IgD-negative memory B cell (primary cell): ENCODE measurements at regions not wholly inside any gene's neighbourhood (a gene's known extent, or its start where the extent isn't known, plus 50 kb on each side); places are given as distances from the start of the nearest gene placed in this dataset.

ENCODE experiments used
- H3K27ac Mint-ChIP-seq, 3 donors: one replicate each; pipeline ENCODE4 v1.8.0; 2020 to 2022; ENCODE audit warnings: mild to moderate bottlenecking in 3 of 3, mixed read lengths in 3 of 3, moderate library complexity in 1 of 3
- H3K27me3 Mint-ChIP-seq: one replicate; pipeline ENCODE4 v1.8.0; 2021; ENCODE audit warnings: mixed read lengths
- H3K36me3 Mint-ChIP-seq: one replicate; pipeline ENCODE4 v1.8.0; 2020; ENCODE audit warnings: mild to moderate bottlenecking, mixed read lengths
- H3K4me1 Mint-ChIP-seq, 3 donors: one replicate each; pipeline ENCODE4 v1.8.0; 2020 to 2022; ENCODE audit warnings: mixed read lengths in 3 of 3, mild to moderate bottlenecking in 1 of 3
- H3K4me3 Mint-ChIP-seq, 4 donors: one replicate each; pipeline ENCODE4 v1.8.0; 2020 to 2022; ENCODE audit warnings: mild to moderate bottlenecking in 4 of 4, mixed read lengths in 4 of 4, moderate library complexity in 3 of 4
- H3K9me3 Mint-ChIP-seq, 3 donors: one replicate each; pipeline ENCODE4 v1.8.0; 2020 to 2021; ENCODE audit warnings: mixed read lengths in 3 of 3, mild to moderate bottlenecking in 1 of 3

GRCh38 chr1:88056881-88057280 lies 627.2 kb upstream of the PKN2 start:
- peaks cover 0 to 6% (median 0%) of the 10 kb centered on the region in 3 donors for H3K4me1 Mint-ChIP-seq
- H3K27me3 Mint-ChIP-seq = peaks cover 2% of the 10 kb centered on the region
- H3K4me3 Mint-ChIP-seq = no peak overlapping the region
- no peaks in the 10 kb centered on the region for H3K36me3 Mint-ChIP-seq
- H3K27ac Mint-ChIP-seq = no peak overlapping the region
- H3K9me3 Mint-ChIP-seq = no peaks in the 10 kb centered on the region

- no peaks in the 10 kb centered on the region for H3K36me3 Mint-ChIP-seq
- peaks cover 2% of the 10 kb centered on the region for H3K27me3 Mint-ChIP-seq
- H3K9me3 Mint-ChIP-seq = no peaks in the 10 kb centered on the region
- no peak overlapping the region for H3K27ac Mint-ChIP-seq
- peaks cover 0 to 3% (median 0%) of the 10 kb centered on the region in 3 donors for H3K4me1 Mint-ChIP-seq
- no peak overlapping the region for H3K4me3 Mint-ChIP-seq
These were observed 625.9 kb upstream of the PKN2 start for GRCh38 chr1:88058205-88058604.

GRCh38 chr1:88060112-88060673 lies 623.9 kb upstream of the PKN2 start:
- Mint-ChIP-seq H3K27me3 (no peaks in the 10 kb centered on the region), H3K4me1 (peaks cover 0 to 3% (median 0%) of the 10 kb centered on the region in 3 donors), H3K36me3 (no peaks in the 10 kb centered on the region), H3K9me3 (no peaks in the 10 kb centered on the region), H3K4me3 (no peak overlapping the region), H3K27ac (peak overlapping the region in 1 of 3 donors; percentile 6)

- Mint-ChIP-seq H3K27me3 (no peaks in the 10 kb centered on the region), H3K9me3 (no peaks in the 10 kb centered on the region), H3K4me1 (peaks cover 0 to 3% (median 0%) of the 10 kb centered on the region in 3 donors), H3K27ac (peak overlapping the region in 1 of 3 donors; percentile 6), H3K36me3 (no peaks in the 10 kb centered on the region), H3K4me3 (no peak overlapping the region)
These were observed 623.2 kb upstream of the PKN2 start for GRCh38 chr1:88060750-88061491.

- H3K36me3 Mint-ChIP-seq = no peaks in the 10 kb centered on the region
- no peaks in the 10 kb centered on the region for H3K9me3 Mint-ChIP-seq
- H3K27me3 Mint-ChIP-seq = no peaks in the 10 kb centered on the region
- no peak overlapping the region for H3K4me3 Mint-ChIP-seq
- H3K4me1 Mint-ChIP-seq = peaks cover 0 to 3% (median 0%) of the 10 kb centered on the region in 3 donors
- no peak overlapping the region for H3K27ac Mint-ChIP-seq
These were observed 622.4 kb upstream of the PKN2 start for GRCh38 chr1:88061492-88062177.

GRCh38 chr1:88062650-88063153 lies 621.4 kb upstream of the PKN2 start:
- no peak overlapping the region for H3K27ac Mint-ChIP-seq
- peaks cover 0 to 3% (median 0%) of the 10 kb centered on the region in 3 donors for H3K4me1 Mint-ChIP-seq
- H3K36me3 Mint-ChIP-seq = no peaks in the 10 kb centered on the region
- H3K4me3 Mint-ChIP-seq = no peak overlapping the region
- H3K27me3 Mint-ChIP-seq = no peaks in the 10 kb centered on the region
- no peaks in the 10 kb centered on the region for H3K9me3 Mint-ChIP-seq

GRCh38 chr1:88063605-88064004 lies 620.5 kb upstream of the PKN2 start:
- H3K27me3 Mint-ChIP-seq = peaks cover 2% of the 10 kb centered on the region
- H3K36me3 Mint-ChIP-seq = no peaks in the 10 kb centered on the region
- H3K4me1 Mint-ChIP-seq = peaks cover 0 to 3% (median 0%) of the 10 kb centered on the region in 3 donors
- no peak overlapping the region for H3K4me3 Mint-ChIP-seq
- H3K27ac Mint-ChIP-seq = no peak overlapping the region
- H3K9me3 Mint-ChIP-seq = no peaks in the 10 kb centered on the region

GRCh38 chr1:88068407-88068960 lies 615.6 kb upstream of the PKN2 start:
- H3K4me3 Mint-ChIP-seq = no peak overlapping the region
- no peaks in the 10 kb centered on the region for H3K4me1 Mint-ChIP-seq
- peaks cover 4% of the 10 kb centered on the region for H3K27me3 Mint-ChIP-seq
- H3K27ac Mint-ChIP-seq = no peak overlapping the region
- peaks cover 0 to 2% (median 0%) of the 10 kb centered on the region in 3 donors for H3K9me3 Mint-ChIP-seq
- H3K36me3 Mint-ChIP-seq = no peaks in the 10 kb centered on the region

- no peak overlapping the region for H3K27ac Mint-ChIP-seq
- no peaks in the 10 kb centered on the region for H3K4me1 Mint-ChIP-seq
- peaks cover 0 to 2% (median 0%) of the 10 kb centered on the region in 3 donors for H3K9me3 Mint-ChIP-seq
- no peak overlapping the region for H3K4me3 Mint-ChIP-seq
- H3K36me3 Mint-ChIP-seq = no peaks in the 10 kb centered on the region
- H3K27me3 Mint-ChIP-seq = peaks cover 6% of the 10 kb centered on the region
These were observed 613.1 kb upstream of the PKN2 start for GRCh38 chr1:88070956-88071355.

GRCh38 chr1:88074661-88075060 lies 609.4 kb upstream of the PKN2 start:
- peaks cover 3% of the 10 kb centered on the region for H3K27me3 Mint-ChIP-seq
- H3K4me3 Mint-ChIP-seq = no peak overlapping the region
- no peaks in the 10 kb centered on the region for H3K9me3 Mint-ChIP-seq
- H3K4me1 Mint-ChIP-seq = no peaks in the 10 kb centered on the region
- H3K27ac Mint-ChIP-seq = no peak overlapping the region
- H3K36me3 Mint-ChIP-seq = no peaks in the 10 kb centered on the region

- peaks cover 3% of the 10 kb centered on the region for H3K27me3 Mint-ChIP-seq
- H3K4me1 Mint-ChIP-seq = no peaks in the 10 kb centered on the region
- H3K4me3 Mint-ChIP-seq = no peak overlapping the region
- H3K27ac Mint-ChIP-seq = no peak overlapping the region
- no peaks in the 10 kb centered on the region for H3K9me3 Mint-ChIP-seq
- no peaks in the 10 kb centered on the region for H3K36me3 Mint-ChIP-seq
These were observed 608.3 kb upstream of the PKN2 start for GRCh38 chr1:88075813-88076212.

GRCh38 chr1:88079036-88079435 lies 605.0 kb upstream of the PKN2 start:
- Mint-ChIP-seq H3K27ac (no peak overlapping the region), H3K9me3 (no peaks in the 10 kb centered on the region), H3K4me1 (no peaks in the 10 kb centered on the region), H3K27me3 (peaks cover 3% of the 10 kb centered on the region), H3K4me3 (no peak overlapping the region), H3K36me3 (no peaks in the 10 kb centered on the region)

- no peak overlapping the region for H3K4me3 Mint-ChIP-seq
- peaks cover 1% of the 10 kb centered on the region for H3K36me3 Mint-ChIP-seq
- H3K4me1 Mint-ChIP-seq = no peaks in the 10 kb centered on the region
- peaks cover 0 to 7% (median 3%) of the 10 kb centered on the region in 3 donors for H3K9me3 Mint-ChIP-seq
- H3K27me3 Mint-ChIP-seq = peaks cover 1% of the 10 kb centered on the region
- no peak overlapping the region for H3K27ac Mint-ChIP-seq
These were observed 603.2 kb upstream of the PKN2 start for GRCh38 chr1:88080875-88081274.

- Mint-ChIP-seq H3K4me1 (no peaks in the 10 kb centered on the region), H3K36me3 (peaks cover 1% of the 10 kb centered on the region), H3K4me3 (no peak overlapping the region), H3K9me3 (peaks cover 4 to 7% (median 5%) of the 10 kb centered on the region in 3 donors), H3K27ac (no peak overlapping the region), H3K27me3 (peaks cover 4% of the 10 kb centered on the region)
These were observed 595.6 kb upstream of the PKN2 start for GRCh38 chr1:88088481-88088880.

GRCh38 chr1:88089961-88090360 lies 594.1 kb upstream of the PKN2 start:
- Mint-ChIP-seq H3K27ac (no peak overlapping the region), H3K36me3 (peaks cover 1% of the 10 kb centered on the region), H3K9me3 (peaks cover 4 to 6% (median 5%) of the 10 kb centered on the region in 3 donors), H3K4me1 (no peaks in the 10 kb centered on the region), H3K4me3 (no peak overlapping the region), H3K27me3 (peaks cover 4% of the 10 kb centered on the region)
